Fibroblast of skin of right quadriceps (primary cell): ENCODE measurements at regions not wholly inside any gene's neighbourhood (a gene's known extent, or its start where the extent isn't known, plus 50 kb on each side); places are given as distances from the start of the nearest gene placed in this dataset.

ENCODE experiments used
- DNase-seq: peaks from one replicate; pipeline ENCODE4 v3.0.0-alpha.2; 2013

- DNase-seq = no peak
Measured at GRCh38 chr10:65846949-65847348, 1078.9 kb upstream of the LRRTM3 start.

DNA sequence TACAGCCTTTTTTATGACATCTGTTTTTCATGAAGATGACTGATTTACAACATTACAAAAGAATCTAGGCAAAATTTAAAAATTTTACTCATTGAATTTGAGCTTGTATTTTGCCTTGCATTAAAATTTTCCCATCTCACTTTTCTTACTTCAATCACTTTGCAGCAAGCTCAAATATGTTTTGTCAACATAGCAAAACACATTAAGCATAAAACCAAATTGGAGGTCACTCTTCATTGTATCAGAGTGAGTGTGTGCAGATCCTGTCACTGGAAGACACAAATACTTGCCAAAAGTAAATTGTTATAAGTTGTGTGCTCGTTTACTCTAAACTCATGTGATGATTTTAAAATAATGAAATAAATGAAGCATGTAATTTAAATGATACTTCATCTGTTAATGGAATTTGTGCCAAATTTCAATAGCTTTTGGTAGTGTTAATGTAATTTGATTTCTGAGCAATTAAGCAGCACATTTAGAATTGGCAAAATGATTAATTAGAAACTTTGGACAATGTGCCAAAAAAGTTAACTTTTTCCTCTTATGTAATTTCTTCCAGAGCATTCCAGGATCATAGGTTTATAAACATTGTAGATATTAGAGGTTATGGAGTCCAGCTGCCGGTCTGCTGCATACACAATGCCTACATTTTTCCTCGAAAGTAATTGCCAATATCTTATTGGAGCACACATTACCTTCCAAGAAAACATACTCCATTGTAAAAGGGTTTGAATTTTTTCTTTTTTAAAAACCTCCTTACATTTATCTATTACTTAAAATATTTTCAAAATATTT lies 1078.2 kb upstream of the LRRTM3 start:
- no peak for DNase-seq

DNA sequence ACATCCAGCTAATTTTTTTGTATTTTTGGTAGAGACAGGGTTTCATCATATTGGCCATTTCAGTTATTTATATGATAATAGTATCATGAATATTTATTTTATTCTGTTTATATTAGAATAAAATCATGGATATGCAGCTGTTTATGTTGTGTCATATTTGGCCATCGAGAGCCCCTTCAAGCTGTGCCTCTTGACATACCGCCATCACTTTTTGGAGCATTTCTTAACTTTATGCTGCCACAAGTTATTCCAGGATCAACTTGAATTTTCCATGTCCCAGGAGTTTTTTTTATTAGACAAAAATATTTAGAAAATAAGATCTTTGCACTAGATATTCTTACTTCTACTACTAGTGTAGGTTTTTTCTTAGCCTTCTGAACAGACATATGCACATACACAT lies 1067.0 kb upstream of the LRRTM3 start:
- no peak for DNase-seq

DNA sequence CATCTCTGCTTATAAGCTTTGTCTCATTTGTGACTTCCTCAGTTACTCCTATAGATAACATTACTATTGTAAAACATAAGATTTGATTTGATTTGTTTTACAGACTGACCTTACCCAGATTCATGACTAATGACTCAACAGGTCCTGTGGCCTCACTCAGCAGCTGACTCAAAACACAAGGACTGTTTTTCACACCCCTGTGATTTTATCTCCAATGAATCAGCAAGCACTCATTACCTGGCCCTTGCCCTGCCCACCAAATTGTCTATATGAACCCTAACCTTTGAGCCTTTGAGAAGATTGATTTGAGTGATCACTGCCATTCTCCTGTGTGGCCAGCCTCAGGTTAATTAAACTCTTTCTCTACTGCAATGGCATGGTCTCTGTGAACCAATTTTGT lies 1064.6 kb upstream of the LRRTM3 start:
- peak; percentile 17 for DNase-seq
